Thymus (tissue), 11 donors: ENCODE measurements at regions not wholly inside any gene's neighbourhood (a gene's known extent, or its start where the extent isn't known, plus 50 kb on each side); places are given as distances from the start of the nearest gene placed in this dataset.
"Not testable (repeated sequence)": the region's sequence is repeated elsewhere in the genome, so short reads cannot be mapped to it uniquely, and the experiment has no call there.

ENCODE experiments used
- DNase-seq, 9 donors: peaks; one replicate each; pipeline ENCODE4 v3.0.0-alpha.2; 2013; ENCODE audit warnings: low spot score in 9 of 9, low read depth in 6 of 9, missing footprints in 1 of 9
- H3K27ac ChIP-seq, 2 donors: one replicate each; pipeline ENCODE4 v1.5.1; 2013; ENCODE audit warnings: control low read depth in 1 of 2, low read depth in 1 of 2, low read length in 1 of 2, mild to moderate bottlenecking in 1 of 2, moderate library complexity in 1 of 2
- H3K27me3 ChIP-seq, 2 donors: one replicate each; pipeline ENCODE4 v1.5.1; 2013; ENCODE audit warnings: low read length in 1 of 2; ENCODE audit not compliant: control insufficient read depth in 2 of 2, insufficient read depth in 1 of 2
- H3K36me3 ChIP-seq, 2 donors: one replicate each; pipeline ENCODE4 v1.5.1; 2013; ENCODE audit warnings: low read length in 1 of 2, mild to moderate bottlenecking in 1 of 2, moderate library complexity in 1 of 2; ENCODE audit not compliant: control insufficient read depth in 2 of 2, insufficient read depth in 2 of 2
- H3K4me1 ChIP-seq, 2 donors: one replicate each; pipeline ENCODE4 v1.5.1; 2013; ENCODE audit warnings: low read length in 2 of 2; ENCODE audit not compliant: control insufficient read depth in 2 of 2, insufficient read depth in 2 of 2
- H3K4me3 ChIP-seq, 2 donors: one replicate each; pipeline ENCODE4 v1.5.1; 2013; ENCODE audit warnings: low read length in 2 of 2, control low read depth in 1 of 2, mild to moderate bottlenecking in 1 of 2
- H3K9me3 ChIP-seq, 2 donors: one replicate each; pipeline ENCODE4 v1.5.1; 2013; ENCODE audit warnings: low read length in 1 of 2, mild to moderate bottlenecking in 1 of 2; ENCODE audit not compliant: control insufficient read depth in 2 of 2, insufficient read depth in 1 of 2
- WGBS: extraction: QIAGEN DNeasy Blood & Tissue Kit; methylation state at CpG from one replicate; pipeline ENCODE4 v1.1.7; 2013; 5-methylcytosine and 5-hydroxymethylcytosine counted together
- donor health status: healthy.

DNA sequence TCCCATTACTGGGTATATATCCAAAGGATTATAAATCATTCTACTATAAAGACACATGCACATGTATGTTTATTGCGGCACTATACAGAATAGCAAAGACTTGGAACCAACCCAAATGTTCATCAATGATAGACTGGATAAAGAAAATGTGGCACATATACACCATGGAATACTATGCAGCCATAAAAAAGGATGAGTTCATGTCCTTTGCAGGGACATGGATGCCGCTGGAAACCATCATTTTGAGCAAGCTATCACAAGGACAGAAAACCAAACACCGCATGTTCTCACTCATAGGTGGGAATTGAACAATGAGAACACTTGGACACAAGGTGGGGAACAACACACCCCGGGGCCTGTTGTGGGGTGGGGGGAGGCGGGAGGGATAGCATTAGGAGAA, 57.0 kb upstream of the NEUROD1 start:
- WGBS: 79% methylated on average over 5 of the region's 5 CpGs
- H3K27ac ChIP-seq, H3K4me3 ChIP-seq, DNase-seq, H3K9me3 ChIP-seq, H3K27me3 ChIP-seq, H3K36me3 ChIP-seq, H3K4me1 ChIP-seq: not testable (repeated sequence)

DNA sequence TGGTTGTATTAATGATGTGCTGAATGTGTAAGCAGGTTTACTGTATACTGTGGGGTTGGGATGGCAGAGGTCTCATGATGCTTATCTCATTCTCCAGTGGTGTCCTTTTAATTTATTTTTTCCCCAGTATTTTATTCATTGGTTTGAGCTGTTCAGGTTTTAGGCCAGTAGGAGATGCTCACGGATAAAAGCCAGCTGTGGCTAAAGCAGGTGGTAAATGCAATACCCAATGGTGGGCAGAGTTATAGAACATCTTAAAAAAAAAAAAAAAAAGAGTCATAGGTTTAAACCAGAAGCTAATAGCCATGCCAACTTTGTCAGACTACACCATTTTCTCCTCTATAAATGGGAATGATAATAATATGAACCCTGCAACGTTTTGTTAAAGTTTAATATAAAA, 57.8 kb upstream of the NEUROD1 start:
- H3K4me3 ChIP-seq: no peak overlapping the region
- no peaks in the 10 kb centered on the region for H3K27me3 ChIP-seq
- DNase-seq: no peak
- H3K9me3 ChIP-seq: no peaks in the 10 kb centered on the region
- H3K4me1 ChIP-seq: no peaks in the 10 kb centered on the region
- H3K36me3 ChIP-seq: no peaks in the 10 kb centered on the region
- WGBS: 77% methylated on average over 2 of the region's 2 CpGs
- H3K27ac ChIP-seq: no peak overlapping the region

DNA sequence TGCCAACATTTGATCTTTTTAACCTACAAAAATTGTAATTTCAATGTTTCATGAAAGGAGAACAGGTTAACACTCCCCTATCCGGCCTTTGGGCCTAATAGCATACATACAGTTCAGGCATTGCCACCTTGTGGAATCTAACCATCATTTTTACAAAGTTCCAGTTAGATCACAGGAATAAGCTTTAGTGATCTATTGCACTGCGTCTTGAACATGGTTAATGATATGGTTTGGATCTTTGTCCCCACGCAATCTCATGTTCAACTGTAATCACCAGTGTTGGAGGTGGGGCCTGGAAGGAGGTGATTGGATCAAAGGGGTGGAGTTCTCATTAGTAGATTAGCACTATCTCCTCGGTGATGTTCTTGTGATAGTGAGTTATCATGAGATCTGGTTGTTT, 58.2 kb upstream of the NEUROD1 start:
- Histone ChIP-seq H3K4me3 (no peak overlapping the region), H3K36me3 (no peaks in the 10 kb centered on the region), H3K4me1 (no peaks in the 10 kb centered on the region), H3K27me3 (no peaks in the 10 kb centered on the region), H3K27ac (no peak overlapping the region), H3K9me3 (no peaks in the 10 kb centered on the region)
- 98% methylated on average over 4 of the region's 4 CpGs for WGBS
- no peak for DNase-seq

DNA sequence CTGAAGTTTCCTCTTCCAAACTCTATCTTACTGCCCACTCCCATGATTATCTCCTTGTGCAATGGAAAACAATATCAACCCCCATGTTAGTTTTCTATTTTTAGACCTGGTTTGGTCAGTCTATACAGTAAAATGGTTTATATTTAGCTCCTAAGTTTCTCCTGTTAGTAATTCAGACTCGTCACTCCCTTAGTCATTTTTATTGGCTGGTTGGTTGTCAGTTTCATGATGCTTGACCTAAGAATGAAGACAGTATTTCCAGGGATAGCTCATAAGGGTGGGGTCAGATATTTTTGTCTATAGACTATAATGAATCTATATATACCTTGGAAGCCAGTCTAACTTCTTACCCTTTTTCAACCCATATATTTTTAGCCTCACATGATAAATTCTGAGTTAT, 61.4 kb upstream of the NEUROD1 start:
- WGBS: 94% methylated on average over 1 of the region's 1 CpG
- no peaks in the 10 kb centered on the region for H3K4me1 ChIP-seq
- H3K9me3 ChIP-seq: no peaks in the 10 kb centered on the region
- no peaks in the 10 kb centered on the region for H3K27me3 ChIP-seq
- no peak for DNase-seq
- no peaks in the 10 kb centered on the region for H3K36me3 ChIP-seq
- H3K4me3 ChIP-seq: no peak overlapping the region
- no peak overlapping the region for H3K27ac ChIP-seq

DNA sequence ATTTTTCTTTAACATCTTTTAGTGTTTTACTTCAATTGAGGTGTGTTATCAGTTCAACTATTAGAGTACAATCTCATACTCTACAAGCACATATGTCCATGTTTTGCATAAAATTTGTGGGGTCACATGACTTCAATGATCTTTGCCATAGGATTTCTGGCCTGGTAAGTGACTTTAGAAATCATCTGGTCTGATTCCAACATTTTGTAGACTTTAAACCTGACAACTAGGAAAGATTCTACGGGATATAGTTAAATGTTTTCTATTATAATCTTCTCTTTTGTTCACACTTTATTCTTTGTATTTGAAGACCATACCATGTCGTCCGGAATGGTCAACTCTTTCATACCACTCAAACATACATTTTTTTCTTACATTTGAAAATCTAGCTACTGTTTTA, 62.0 kb upstream of the NEUROD1 start:
- Histone ChIP-seq H3K9me3 (no peaks in the 10 kb centered on the region), H3K4me3 (no peak overlapping the region), H3K36me3 (no peaks in the 10 kb centered on the region), H3K27ac (no peak overlapping the region), H3K27me3 (no peaks in the 10 kb centered on the region), H3K4me1 (no peaks in the 10 kb centered on the region)
- WGBS: 58% methylated on average over 3 of the region's 3 CpGs
- no peak for DNase-seq

DNA sequence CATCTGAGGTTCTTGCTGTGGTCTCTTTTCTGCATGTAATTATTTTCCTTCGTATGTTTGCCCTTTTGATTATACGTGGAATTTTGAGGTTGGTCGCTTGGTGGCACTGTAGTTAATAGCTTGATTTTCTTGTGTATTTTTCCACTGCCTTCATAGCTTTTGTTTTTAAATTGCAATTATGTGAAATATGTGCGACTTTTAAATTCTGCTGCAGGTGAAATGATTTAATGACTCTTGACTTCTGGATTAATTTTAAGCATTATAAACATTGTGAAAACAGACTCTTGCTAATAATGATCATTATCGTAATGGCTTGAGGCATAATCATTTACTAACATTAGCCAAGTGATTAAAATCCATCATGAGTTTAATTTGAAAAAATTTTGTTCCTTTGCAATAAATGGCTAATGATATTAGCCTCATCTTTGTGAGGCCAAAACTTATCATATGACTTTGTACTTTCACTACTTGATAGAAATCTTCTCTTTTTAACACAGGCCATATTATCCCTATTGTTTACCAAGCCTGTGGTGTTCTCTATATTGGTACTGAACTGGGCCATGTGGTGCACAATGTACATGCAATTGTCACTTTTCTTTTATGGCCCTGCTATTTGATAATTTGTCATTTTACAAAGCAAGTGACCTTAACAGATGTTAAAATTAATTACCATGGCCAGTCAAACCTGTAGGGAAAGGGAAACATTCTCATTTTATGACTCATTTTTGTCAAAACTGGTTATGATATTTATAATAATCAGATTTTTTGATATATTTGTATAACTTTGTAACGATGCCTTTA, 62.8 kb upstream of the NEUROD1 start:
- no peaks in the 10 kb centered on the region for H3K4me1 ChIP-seq
- peak; percentile 42 to 86 (median 62) for DNase-seq
- no peaks in the 10 kb centered on the region for H3K27me3 ChIP-seq
- H3K9me3 ChIP-seq: no peaks in the 10 kb centered on the region
- H3K36me3 ChIP-seq: no peaks in the 10 kb centered on the region
- 33% methylated on average over 6 of the region's 6 CpGs for WGBS
- H3K4me3 ChIP-seq: no peak overlapping the region
- H3K27ac ChIP-seq: no peak overlapping the region

DNA sequence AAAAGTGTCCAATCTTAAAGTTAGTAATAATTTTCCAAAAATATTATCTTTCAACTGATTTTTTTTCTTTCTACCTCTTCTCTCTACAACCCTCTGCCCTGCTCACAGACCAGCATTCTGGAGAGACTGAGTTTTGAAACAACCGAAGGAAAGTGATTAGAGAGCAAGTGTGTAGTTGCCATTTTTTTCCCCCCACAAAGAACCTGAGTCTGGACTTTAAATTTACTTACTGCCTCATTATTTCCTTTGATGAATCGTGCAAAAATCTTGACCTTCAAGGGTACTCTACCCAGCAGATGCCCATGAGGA, 63.4 kb upstream of the NEUROD1 start:
- no peaks in the 10 kb centered on the region for H3K9me3 ChIP-seq
- no peaks in the 10 kb centered on the region for H3K27me3 ChIP-seq
- H3K36me3 ChIP-seq: no peaks in the 10 kb centered on the region
- no peak for DNase-seq
- 95% methylated on average over 2 of the region's 2 CpGs for WGBS
- H3K4me3 ChIP-seq: no peak overlapping the region
- no peak overlapping the region for H3K27ac ChIP-seq
- no peaks in the 10 kb centered on the region for H3K4me1 ChIP-seq

DNA sequence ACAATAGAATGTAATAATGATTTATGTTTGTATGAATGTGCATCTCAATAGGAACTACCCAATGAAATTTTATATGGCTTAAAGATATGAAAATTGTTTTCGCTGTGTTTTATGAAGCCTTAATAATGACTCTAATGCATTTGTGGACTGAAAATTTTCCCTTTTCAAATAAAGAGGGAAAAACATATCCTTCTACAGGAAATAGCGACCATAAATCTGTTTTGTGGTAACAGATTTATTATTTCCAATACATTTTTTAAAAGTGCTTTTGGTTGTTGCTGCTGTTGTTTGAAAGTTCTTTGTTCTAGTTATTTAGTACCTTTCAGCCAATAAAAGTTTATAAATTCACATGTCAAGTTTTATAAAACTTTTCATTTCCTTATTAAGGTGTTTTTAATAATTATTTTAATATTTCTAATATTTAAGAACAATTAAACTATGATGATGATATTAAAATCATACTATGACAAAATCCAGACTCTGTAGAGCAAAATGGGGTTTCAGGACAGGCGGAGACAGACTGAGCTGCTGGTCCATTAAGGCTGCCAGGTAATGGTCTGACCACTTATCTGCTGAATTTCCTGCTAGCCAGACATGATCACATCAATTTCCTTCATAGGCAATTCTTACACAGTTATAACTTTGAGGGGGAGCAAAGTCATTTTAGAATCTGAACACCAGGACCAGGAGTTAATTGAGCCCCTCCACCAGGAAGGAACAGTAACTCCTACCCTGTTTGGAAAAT, 65.7 kb upstream of the NEUROD1 start:
- 95% methylated on average over 3 of the region's 3 CpGs for WGBS
- Histone ChIP-seq H3K27ac (no peak overlapping the region), H3K4me1 (no peaks in the 10 kb centered on the region), H3K4me3 (no peak overlapping the region), H3K36me3 (no peaks in the 10 kb centered on the region), H3K9me3 (peaks cover 0 to 6% of the 10 kb centered on the region in 2 donors), H3K27me3 (no peaks in the 10 kb centered on the region)
- no peak for DNase-seq

DNA sequence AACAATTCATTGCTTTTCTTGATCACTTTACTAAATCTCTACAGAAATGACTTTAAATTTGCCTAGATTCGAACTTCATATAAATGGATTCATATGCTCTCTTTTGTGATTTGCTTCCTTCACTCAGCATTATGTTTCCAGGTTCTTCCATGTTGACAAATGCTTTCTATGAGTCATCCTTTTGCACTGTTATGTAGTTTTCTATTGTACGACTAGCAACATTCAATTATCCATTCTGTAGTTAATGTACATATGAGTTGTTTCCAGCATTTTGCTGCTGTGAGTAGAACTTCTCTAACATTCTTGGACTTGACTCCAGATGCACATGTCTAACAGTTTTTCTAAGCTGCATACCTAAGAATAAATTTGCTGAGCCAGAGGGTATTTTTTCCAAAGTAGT, 66.5 kb upstream of the NEUROD1 start:
- Histone ChIP-seq H3K9me3 (peaks cover 0 to 6% of the 10 kb centered on the region in 2 donors), H3K27me3 (no peaks in the 10 kb centered on the region), H3K4me3 (no peak overlapping the region), H3K4me1 (no peaks in the 10 kb centered on the region), H3K27ac (no peak overlapping the region), H3K36me3 (no peaks in the 10 kb centered on the region)
- WGBS: 97% methylated on average over 2 of the region's 2 CpGs
- DNase-seq: no peak
